ENCODE measurements at regions not wholly inside any gene's neighbourhood (a gene's known extent, or its start where the extent isn't known, plus 50 kb on each side); places are given as distances from the start of the nearest gene placed in this dataset.

DNA sequence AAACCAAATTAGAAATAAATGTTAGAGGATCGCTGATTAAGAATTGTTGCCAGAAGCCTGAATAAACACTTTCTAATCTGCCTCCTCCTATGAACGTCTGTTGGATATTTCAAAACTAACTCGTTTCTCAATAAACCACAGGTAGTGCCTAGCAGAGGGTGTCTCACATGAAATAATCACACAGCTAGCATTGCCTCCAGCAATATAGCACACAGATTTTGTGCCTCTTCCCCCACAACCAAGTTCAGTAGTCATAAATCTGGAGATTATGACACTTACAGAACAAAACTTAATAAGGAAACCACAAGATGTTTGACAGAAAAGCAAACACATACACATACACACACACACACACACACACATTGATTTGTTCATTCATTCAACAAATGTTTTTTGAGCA, 173.2 kb upstream of the CDH10 start:
- Mint-ChIP-seq H3K36me3 (ENCODE audit: low read depth) (no peaks in the 10 kb centered on the region), H3K9me3 (peaks cover 18% of the 10 kb centered on the region), H3K27ac (no peak overlapping the region), H3K4me1 (no peaks in the 10 kb centered on the region), H3K27me3 (no peaks in the 10 kb centered on the region), H3K4me3 (no peak overlapping the region)
- ChIA-PET POLR2A (no interaction called here), CTCF (no interaction called here)
- no peak for DNase-seq

DNA sequence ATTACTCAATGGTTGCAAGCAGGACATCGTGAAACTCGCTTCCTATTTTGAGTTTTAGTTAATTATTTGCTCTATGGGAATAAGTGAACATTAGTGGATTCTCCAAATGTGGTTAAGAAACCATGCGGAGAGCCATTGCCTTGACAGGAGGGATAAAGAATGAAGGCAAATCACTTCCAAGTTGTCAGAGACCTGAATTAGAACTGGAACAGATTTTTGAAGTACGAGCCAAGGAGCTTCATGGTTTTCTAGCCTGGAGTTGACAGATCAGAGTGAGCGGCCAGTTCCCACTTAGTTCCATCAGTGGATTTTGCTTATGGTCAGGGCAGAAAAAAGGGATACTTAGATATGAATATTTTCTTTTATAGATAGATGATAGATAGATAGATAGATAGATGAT, 171.4 kb upstream of the CDH10 start:
- H3K36me3 Mint-ChIP-seq (ENCODE audit: low read depth): no peaks in the 10 kb centered on the region
- POLR2A ChIA-PET: no interaction called here
- no peaks in the 10 kb centered on the region for H3K27me3 Mint-ChIP-seq
- H3K27ac Mint-ChIP-seq: no peak overlapping the region
- no peaks in the 10 kb centered on the region for H3K4me1 Mint-ChIP-seq
- no peak for DNase-seq
- CTCF ChIA-PET: no interaction called here
- no peak overlapping the region for H3K4me3 Mint-ChIP-seq
- peaks cover 14% of the 10 kb centered on the region for H3K9me3 Mint-ChIP-seq

DNA sequence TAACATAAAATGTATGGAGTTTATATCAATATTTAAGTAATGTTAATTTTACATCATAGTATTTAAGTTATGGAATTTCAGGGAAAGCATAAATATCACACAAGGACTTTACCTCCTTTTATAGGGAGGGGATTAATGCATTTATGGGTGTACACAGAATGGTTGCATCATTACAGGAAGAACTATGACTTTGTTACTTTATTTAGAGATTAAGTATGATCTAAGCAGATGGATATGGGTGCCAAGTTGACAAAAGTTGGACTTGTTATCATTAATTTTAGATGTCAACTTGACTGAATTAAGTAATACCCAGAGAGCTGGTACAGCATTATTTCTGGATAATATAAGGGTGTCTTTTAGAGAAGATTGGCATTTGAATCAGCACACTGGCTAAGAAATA, 160.5 kb upstream of the CDH10 start:
- CTCF ChIA-PET: no interaction called here
- no peaks in the 10 kb centered on the region for H3K27me3 Mint-ChIP-seq

DNA sequence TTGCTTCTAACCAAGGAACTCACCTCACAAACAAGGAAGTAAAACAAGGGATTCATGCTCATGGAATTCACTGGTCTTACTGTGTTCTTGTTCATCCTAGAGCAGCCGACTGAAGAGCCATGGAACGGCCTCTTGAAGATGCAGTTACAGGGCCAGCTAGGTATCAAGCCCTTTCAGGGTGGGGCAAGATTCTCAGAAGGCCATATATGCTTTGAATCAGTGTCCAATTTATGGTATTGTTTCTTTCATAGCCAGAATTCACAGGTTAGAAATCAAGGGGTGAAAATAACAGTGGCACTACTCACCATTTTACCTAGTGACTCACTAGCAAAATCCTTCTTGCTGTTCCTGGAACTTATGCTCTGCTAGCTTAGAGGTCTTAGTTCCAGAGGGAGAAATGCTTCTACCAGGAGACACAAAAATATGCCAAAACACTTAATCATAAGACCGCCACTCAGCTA, 159.5 kb upstream of the CDH10 start:
- ChIA-PET CTCF (no interaction called here), POLR2A (no interaction called here)
- no peaks in the 10 kb centered on the region for H3K36me3 Mint-ChIP-seq (ENCODE audit: low read depth)
- no peaks in the 10 kb centered on the region for H3K27me3 Mint-ChIP-seq
- no peaks in the 10 kb centered on the region for H3K4me1 Mint-ChIP-seq
- peaks cover 12% of the 10 kb centered on the region for H3K9me3 Mint-ChIP-seq
- H3K27ac Mint-ChIP-seq: no peak overlapping the region
- DNase-seq: no peak
- no peak overlapping the region for H3K4me3 Mint-ChIP-seq

More for the DNA sequence above, 160.5 kb upstream of the CDH10 start:
- POLR2A ChIA-PET: no interaction called here
- Mint-ChIP-seq H3K27ac (no peak overlapping the region), H3K36me3 (ENCODE audit: low read depth) (no peaks in the 10 kb centered on the region), H3K4me1 (no peaks in the 10 kb centered on the region), H3K9me3 (peaks cover 10% of the 10 kb centered on the region), H3K4me3 (no peak overlapping the region)
- no peak for DNase-seq

DNA sequence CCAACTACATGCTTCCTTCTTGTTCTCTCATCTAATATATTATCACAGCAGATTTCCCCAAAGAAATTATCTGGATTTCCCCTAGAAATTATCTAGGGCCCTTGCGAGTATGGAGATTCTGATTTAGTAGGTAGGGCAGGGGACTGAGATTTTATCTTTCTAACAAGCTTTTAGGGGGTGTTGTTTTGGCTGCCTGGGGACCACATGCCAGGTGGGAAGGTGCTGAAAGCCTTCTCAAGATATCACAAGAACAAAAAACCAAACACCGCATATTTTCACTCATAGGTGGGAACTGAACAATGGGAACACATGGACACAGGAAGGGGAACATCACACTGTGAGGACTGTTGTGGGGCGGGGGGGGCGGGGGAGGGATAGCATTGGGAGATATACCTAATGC, 146.5 kb upstream of the CDH10 start:
- H3K36me3 Mint-ChIP-seq (ENCODE audit: low read depth): no peaks in the 10 kb centered on the region

DNA sequence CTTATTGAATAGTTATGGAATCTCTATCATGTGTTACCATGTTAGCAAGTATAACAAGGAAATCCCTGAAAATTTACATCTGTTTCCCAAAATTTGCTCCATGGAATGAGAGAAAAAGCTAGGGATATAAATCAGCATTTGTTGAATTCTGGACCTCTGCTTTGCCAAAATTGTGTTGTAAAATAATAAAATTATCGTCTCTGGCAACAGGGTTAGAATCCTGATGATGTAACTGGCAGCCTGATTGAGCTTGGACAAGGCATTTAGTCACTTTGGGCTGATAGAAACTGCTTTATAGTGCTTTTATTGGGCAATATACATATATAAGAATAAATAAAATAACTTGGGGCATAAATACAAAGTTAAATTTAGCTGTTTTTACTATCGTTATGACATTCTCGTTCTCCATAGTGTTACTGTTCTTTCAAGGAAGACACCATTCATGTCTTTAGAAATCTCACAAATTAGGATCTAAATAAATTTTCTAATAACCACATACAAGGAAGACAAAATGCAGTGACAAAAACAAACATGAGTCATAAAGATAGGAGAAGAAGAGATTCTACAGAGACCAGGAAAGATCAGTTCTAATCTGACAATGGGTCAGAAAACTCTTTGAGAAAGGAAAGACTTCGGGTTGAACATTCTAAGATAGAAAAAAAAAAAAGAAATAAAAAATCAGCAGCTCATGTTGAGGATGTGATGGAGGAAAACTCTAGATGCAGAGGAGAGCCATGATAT, 145.0 kb upstream of the CDH10 start:
- Mint-ChIP-seq H3K36me3 (ENCODE audit: low read depth) (no peaks in the 10 kb centered on the region), H3K4me1 (no peaks in the 10 kb centered on the region), H3K27me3 (no peaks in the 10 kb centered on the region), H3K9me3 (peaks cover 12% of the 10 kb centered on the region), H3K27ac (no peak overlapping the region), H3K4me3 (no peak overlapping the region)
- POLR2A ChIA-PET: no interaction called here
- DNase-seq: no peak
- CTCF ChIA-PET: no interaction called here

More for the DNA sequence above, 146.5 kb upstream of the CDH10 start:
- POLR2A ChIA-PET: no interaction called here
- CTCF ChIA-PET: no interaction called here
- Mint-ChIP-seq H3K27me3 (no peaks in the 10 kb centered on the region), H3K9me3 (peaks cover 12% of the 10 kb centered on the region), H3K4me1 (no peaks in the 10 kb centered on the region), H3K27ac (no peak overlapping the region), H3K4me3 (no peak overlapping the region)
- no peak for DNase-seq

DNA sequence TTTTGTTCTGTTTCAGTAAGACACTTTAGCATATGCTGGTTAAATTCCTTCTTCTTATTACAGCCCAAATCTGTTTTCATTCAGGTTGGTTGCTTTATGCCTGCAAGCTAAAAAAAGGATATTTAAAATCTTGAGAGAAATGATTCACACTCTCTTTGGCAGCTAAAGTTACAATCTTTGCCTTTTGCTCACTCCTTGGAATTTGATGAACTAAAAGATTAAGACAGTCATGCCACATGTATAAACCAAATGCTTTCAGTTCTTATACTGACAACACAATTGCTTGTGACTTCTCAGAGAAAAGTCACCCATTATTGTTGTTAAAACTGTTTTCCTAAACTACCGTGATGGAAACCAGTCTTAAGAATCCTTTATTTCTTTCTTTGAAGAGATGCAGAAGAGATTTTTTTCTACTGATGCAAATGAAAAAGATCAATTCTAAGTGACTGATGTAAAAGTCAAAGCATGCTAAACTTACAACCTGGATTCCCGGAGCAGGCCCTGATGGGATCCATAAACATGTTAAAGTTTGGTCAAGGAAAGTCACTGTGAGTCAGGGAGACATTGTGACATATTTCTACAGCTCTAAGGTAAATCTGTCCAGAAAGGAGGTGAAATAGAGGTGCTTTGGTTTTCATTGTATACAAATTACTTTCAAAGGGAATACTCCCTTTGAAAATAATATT, 144.2 kb upstream of the CDH10 start:
- H3K27me3 Mint-ChIP-seq: no peaks in the 10 kb centered on the region
- peaks cover 12% of the 10 kb centered on the region for H3K9me3 Mint-ChIP-seq
- no peaks in the 10 kb centered on the region for H3K4me1 Mint-ChIP-seq
- ChIA-PET CTCF (no interaction called here), POLR2A (no interaction called here)
- no peaks in the 10 kb centered on the region for H3K36me3 Mint-ChIP-seq (ENCODE audit: low read depth)
- no peak overlapping the region for H3K4me3 Mint-ChIP-seq
- no peak overlapping the region for H3K27ac Mint-ChIP-seq
- DNase-seq: no peak

DNA sequence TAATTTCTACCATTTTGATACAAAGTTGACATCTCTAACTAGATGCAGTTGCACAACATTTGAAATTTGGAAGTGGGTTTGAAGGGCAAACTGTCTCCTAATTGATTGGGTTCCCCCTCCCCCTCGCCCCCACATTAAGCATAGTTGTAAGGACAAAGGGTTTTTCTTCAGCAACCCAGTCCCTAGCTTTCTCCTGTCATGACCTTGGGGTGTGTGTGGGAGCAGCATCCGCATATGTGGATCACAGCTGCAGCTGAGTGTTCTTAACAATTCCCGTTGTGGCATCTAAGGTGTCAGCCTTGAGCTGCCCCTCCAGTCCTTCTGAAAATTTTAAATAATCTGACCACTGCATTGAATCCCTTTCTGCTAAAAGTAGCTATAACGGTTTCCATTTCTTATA, 141.3 kb upstream of the CDH10 start:
- Mint-ChIP-seq H3K4me3 (no peak overlapping the region), H3K9me3 (peaks cover 9% of the 10 kb centered on the region), H3K36me3 (ENCODE audit: low read depth) (no peaks in the 10 kb centered on the region), H3K4me1 (no peaks in the 10 kb centered on the region), H3K27me3 (no peaks in the 10 kb centered on the region), H3K27ac (no peak overlapping the region)
- CTCF ChIA-PET: no interaction called here
- POLR2A ChIA-PET: no interaction called here
- no peak for DNase-seq

DNA sequence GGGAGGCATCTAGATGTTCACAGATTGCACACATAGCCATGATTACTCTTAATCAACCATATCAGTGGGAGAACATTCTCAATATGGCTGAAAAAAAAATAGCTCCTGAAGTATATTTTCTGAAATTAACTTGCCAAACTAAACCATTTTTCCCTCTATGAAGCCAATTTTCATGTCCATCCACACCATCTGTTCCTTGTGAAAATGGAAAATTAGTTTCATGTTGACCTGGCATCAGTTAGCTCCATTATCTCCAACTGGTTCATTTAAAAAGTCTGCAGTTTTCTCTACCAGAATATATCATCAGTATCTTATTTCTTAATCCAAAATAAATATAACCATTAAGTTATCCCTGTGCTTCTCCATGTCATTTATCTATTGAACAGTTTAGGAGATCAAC, 138.8 kb upstream of the CDH10 start:
- Mint-ChIP-seq H3K4me1 (no peaks in the 10 kb centered on the region), H3K27ac (no peak overlapping the region), H3K9me3 (peaks cover 7% of the 10 kb centered on the region), H3K27me3 (no peaks in the 10 kb centered on the region), H3K36me3 (ENCODE audit: low read depth) (no peaks in the 10 kb centered on the region), H3K4me3 (no peak overlapping the region)
- CTCF ChIA-PET: no interaction called here
- POLR2A ChIA-PET: no interaction called here
- DNase-seq: no peak

DNA sequence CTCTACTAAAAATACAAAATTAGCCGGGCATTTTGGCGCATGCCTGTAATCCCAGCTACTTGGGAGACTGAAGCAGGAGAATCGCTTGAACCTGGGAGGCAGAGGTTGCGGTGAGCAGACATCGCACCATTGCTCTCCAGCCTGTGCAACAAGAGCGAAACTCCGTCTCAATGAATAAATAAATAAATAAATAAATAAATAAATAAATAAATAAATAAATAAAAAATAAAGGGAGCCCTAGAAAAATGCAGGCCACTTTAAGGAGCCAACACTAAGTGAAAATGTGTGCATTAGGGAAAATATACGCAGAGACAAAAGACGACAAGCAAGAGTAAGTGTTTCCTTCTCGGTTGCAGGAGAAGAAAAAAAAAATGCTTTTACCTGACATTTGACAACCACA, 132.6 kb upstream of the CDH10 start:
- POLR2A ChIA-PET: no interaction called here
- no peak overlapping the region for H3K27ac Mint-ChIP-seq
- CTCF ChIA-PET: no interaction called here
- peaks cover 9% of the 10 kb centered on the region for H3K9me3 Mint-ChIP-seq
- H3K4me3 Mint-ChIP-seq: no peak overlapping the region
- H3K36me3 Mint-ChIP-seq (ENCODE audit: low read depth): no peaks in the 10 kb centered on the region
- H3K27me3 Mint-ChIP-seq: no peaks in the 10 kb centered on the region
- no peak for DNase-seq
- H3K4me1 Mint-ChIP-seq: no peaks in the 10 kb centered on the region

DNA sequence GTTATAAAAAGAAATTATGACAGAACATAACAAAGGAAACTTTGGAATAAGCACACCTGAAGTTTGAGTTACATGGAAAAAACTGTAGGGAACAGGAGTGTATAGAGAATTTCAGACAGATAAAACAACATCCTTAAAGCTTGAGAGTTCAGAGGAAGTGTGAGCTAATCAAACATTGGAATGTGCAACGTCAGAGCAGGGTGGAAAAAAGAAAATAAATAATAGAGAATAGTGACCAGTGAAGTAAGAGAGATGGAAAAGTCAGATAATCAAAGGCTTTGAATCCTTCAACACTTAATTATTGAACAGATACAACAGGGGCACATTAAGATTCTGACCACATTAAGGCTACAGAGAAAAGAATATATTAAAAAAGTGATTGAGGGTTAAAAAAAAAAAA, 128.5 kb upstream of the CDH10 start:
- no peaks in the 10 kb centered on the region for H3K4me1 Mint-ChIP-seq
- no peaks in the 10 kb centered on the region for H3K27me3 Mint-ChIP-seq
- DNase-seq: no peak
- peaks cover 16% of the 10 kb centered on the region for H3K9me3 Mint-ChIP-seq
- H3K27ac Mint-ChIP-seq: no peak overlapping the region
- ChIA-PET CTCF (no interaction called here), POLR2A (no interaction called here)
- no peaks in the 10 kb centered on the region for H3K36me3 Mint-ChIP-seq (ENCODE audit: low read depth)
- H3K4me3 Mint-ChIP-seq: no peak overlapping the region

DNA sequence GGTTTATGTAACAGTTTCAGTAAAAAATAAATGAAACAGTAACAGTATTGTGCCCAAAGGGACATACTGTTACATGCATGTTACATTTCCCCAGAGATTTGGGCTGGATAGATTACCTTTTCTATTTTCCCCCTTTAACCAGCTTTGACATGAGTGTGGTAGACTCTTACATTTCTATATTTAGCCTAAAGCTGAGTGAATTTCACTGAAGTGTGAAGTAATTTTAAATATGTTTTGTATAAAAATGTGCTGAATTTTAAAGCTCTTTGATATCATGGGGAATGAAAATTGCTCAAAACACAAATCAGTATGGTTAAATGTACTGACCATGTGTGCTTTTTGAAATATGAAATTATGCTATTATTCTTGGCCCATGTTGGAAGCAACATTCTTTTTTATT, 122.3 kb upstream of the CDH10 start:
- no peak for DNase-seq
- no peak overlapping the region for H3K27ac Mint-ChIP-seq
- H3K27me3 Mint-ChIP-seq: no peaks in the 10 kb centered on the region
- ChIA-PET POLR2A (no interaction called here), CTCF (no interaction called here)
- H3K9me3 Mint-ChIP-seq: peaks cover 19% of the 10 kb centered on the region
- no peaks in the 10 kb centered on the region for H3K36me3 Mint-ChIP-seq (ENCODE audit: low read depth)
- H3K4me3 Mint-ChIP-seq: no peak overlapping the region
- H3K4me1 Mint-ChIP-seq: no peaks in the 10 kb centered on the region

DNA sequence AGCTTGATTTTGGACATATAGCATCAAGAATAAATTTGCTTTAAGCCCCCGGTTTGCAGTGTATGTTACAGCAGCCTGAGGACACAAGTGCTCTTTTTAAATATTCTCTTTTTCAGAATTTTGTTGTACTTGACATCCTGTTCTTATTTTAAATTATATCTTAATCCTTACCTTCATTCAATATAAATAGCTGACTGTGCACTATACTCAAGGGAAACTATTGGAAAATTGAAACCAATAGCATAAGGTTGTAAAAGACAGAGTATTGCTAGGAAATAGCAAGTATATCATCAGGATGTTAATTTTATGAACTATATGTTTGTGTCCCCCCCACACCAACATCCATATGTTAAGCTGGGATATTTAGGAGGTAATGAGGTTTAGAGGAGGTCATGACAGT, 120.4 kb upstream of the CDH10 start:
- no peaks in the 10 kb centered on the region for H3K36me3 Mint-ChIP-seq (ENCODE audit: low read depth)
- H3K27ac Mint-ChIP-seq: no peak overlapping the region
- no peak overlapping the region for H3K4me3 Mint-ChIP-seq
- H3K27me3 Mint-ChIP-seq: no peaks in the 10 kb centered on the region
- H3K9me3 Mint-ChIP-seq: peaks cover 25% of the 10 kb centered on the region
- ChIA-PET CTCF (no interaction called here), POLR2A (no interaction called here)
- no peak for DNase-seq
- H3K4me1 Mint-ChIP-seq: no peaks in the 10 kb centered on the region

DNA sequence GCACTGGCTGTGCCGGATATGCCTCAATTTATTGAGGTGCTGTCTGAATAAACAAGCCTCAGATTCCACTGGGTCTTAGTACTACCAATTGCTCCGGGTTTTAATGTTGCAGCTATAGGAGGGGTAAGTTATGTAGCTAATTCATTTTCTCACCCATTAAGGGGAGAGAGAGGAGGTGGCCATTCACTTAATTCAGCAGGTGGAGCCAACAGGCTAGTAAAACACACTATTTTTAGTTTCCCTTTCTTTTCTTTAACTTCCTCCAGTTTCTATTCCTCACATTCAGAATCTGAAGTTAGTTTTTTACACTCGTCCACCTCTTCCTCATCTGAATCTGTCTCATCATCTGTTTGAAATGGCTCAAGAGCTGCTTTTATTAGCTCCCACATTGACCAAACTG, 105.6 kb upstream of the CDH10 start:
- DNase-seq: no peak
- no peaks in the 10 kb centered on the region for H3K27me3 Mint-ChIP-seq
- peaks cover 6% of the 10 kb centered on the region for H3K9me3 Mint-ChIP-seq
- H3K4me1 Mint-ChIP-seq: no peaks in the 10 kb centered on the region
- no peak overlapping the region for H3K4me3 Mint-ChIP-seq
- ChIA-PET CTCF (no interaction called here), POLR2A (no interaction called here)
- H3K27ac Mint-ChIP-seq: no peak overlapping the region
- H3K36me3 Mint-ChIP-seq (ENCODE audit: low read depth): no peaks in the 10 kb centered on the region

All from activated CD4-positive, alpha-beta memory T cell treated with anti-CD3 and anti-CD28 coated beads, Interleukin-2, amount 10 ng/mL, durations not matched to agents 7 days and 5 days (primary cell).